ENCODE measurements at regions not wholly inside any gene's neighbourhood (a gene's known extent, or its start where the extent isn't known, plus 50 kb on each side); places are given as distances from the start of the nearest gene placed in this dataset.

DNA sequence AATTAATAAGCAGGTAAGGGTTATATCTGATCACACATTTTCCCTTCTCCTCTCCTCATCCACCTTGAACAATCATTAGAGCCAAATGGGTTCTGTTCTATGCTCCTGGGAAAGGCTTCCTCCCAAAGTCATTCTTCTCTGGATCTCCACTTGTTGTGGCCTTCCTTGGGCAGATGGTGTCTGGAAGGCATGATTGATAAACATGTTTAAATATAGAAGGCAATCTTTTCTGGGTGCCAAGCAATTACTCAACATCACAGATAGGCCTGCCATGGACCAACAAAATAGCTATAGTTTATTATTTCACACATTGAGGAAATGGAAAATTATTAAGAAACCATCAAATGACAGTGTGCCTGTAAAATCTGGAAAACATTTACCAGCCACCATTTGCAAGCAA lies 73.5 kb downstream of the KCNA4 start:
- H3K4me1 ChIP-seq (ENCODE audit: insufficient read depth, low read length), result no peaks in the 10 kb centered on the region
- intact Hi-C loops (cut with micrococcal nuclease), result no loop called here
- ChIA-PET CTCF (no interaction called here), POLR2A (ENCODE audit: unreplicated experiment) (no interaction called here)
- no peak for TF ChIP-seq EZH2 (IDR thresholded peaks at IDR 0.05; ENCODE audit: low read length, unreplicated experiment)
- TF ChIP-seq, protein P1, sequence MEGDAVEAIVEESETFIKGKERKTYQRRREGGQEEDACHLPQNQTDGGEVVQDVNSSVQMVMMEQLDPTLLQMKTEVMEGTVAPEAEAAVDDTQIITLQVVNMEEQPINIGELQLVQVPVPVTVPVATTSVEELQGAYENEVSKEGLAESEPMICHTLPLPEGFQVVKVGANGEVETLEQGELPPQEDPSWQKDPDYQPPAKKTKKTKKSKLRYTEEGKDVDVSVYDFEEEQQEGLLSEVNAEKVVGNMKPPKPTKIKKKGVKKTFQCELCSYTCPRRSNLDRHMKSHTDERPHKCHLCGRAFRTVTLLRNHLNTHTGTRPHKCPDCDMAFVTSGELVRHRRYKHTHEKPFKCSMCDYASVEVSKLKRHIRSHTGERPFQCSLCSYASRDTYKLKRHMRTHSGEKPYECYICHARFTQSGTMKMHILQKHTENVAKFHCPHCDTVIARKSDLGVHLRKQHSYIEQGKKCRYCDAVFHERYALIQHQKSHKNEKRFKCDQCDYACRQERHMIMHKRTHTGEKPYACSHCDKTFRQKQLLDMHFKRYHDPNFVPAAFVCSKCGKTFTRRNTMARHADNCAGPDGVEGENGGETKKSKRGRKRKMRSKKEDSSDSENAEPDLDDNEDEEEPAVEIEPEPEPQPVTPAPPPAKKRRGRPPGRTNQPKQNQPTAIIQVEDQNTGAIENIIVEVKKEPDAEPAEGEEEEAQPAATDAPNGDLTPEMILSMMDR (conservative IDR thresholded peaks at IDR 0.05; ENCODE audit: low read depth, low read length), result no peak
- TF ChIP-seq EZH2phosphoT487 (IDR thresholded peaks at IDR 0.05; ENCODE audit: borderline replicate concordance, low read length), result no peak
- H3K9ac ChIP-seq (ENCODE audit: low read length), result no peak overlapping the region
- no peak for ATAC-seq
- no TSS peak for BruUV-seq (replicated peaks)
- no peak for DNase-seq
- H3K4me2 ChIP-seq (ENCODE audit: low read length), result no peak overlapping the region
- H3K9me2 ChIP-seq (replicated peaks; ENCODE audit: low read length), result no peaks in the 10 kb centered on the region
- no peak overlapping the region for H3K27ac ChIP-seq (ENCODE audit: low read length)
- peaks cover 4% of the 10 kb centered on the region; the same call in 1 of the 2 replicates for H3K9me3 ChIP-seq (ENCODE audit: low read length)
- no peaks in the 10 kb centered on the region for H3F3A ChIP-seq (ENCODE audit: low read length, unreplicated experiment)
- no peaks in the 10 kb centered on the region for H3K36me3 ChIP-seq (ENCODE audit: low read depth, low read length)
- H3K79me2 ChIP-seq (ENCODE audit: low read length), result no peaks in the 10 kb centered on the region
- H2AFZ ChIP-seq (ENCODE audit: low read length), result no peak overlapping the region
- no peaks in the 10 kb centered on the region for H3K27me3 ChIP-seq (ENCODE audit: low read length)
- no peaks in the 10 kb centered on the region for H4K20me1 ChIP-seq (ENCODE audit: low read length)
- no peak overlapping the region for H3K4me3 ChIP-seq (ENCODE audit: low read length)

- ATAC-seq (no peak), DNase-seq (no peak)
- BruUV-seq (replicated peaks), result no TSS peak
- Histone ChIP-seq H3K4me3 (ENCODE audit: low read length) (no peak overlapping the region), H3K27me3 (ENCODE audit: low read length) (no peaks in the 10 kb centered on the region), H3K9me3 (ENCODE audit: low read length) (no peaks in the 10 kb centered on the region), H3K36me3 (ENCODE audit: low read depth, low read length) (no peaks in the 10 kb centered on the region), H3K4me2 (ENCODE audit: low read length) (no peak overlapping the region), H4K20me1 (ENCODE audit: low read length) (no peaks in the 10 kb centered on the region), H3K9ac (ENCODE audit: low read length) (no peak overlapping the region), H2AFZ (ENCODE audit: low read length) (no peak overlapping the region), H3K79me2 (ENCODE audit: low read length) (no peaks in the 10 kb centered on the region), H3K4me1 (ENCODE audit: insufficient read depth, low read length) (no peaks in the 10 kb centered on the region), H3K27ac (ENCODE audit: low read length) (no peak overlapping the region), H3K9me2 (replicated peaks; ENCODE audit: low read length) (no peaks in the 10 kb centered on the region), H3F3A (ENCODE audit: low read length, unreplicated experiment) (no peaks in the 10 kb centered on the region)
- POLR2A ChIA-PET (ENCODE audit: unreplicated experiment), result no interaction called here
- intact Hi-C loops (cut with micrococcal nuclease), result no loop called here
- CTCF ChIA-PET, result no interaction called here
- TF ChIP-seq EZH2phosphoT487 (IDR thresholded peaks at IDR 0.05; ENCODE audit: borderline replicate concordance, low read length), result no peak
- TF ChIP-seq, protein P1 (conservative IDR thresholded peaks at IDR 0.05; ENCODE audit: low read depth, low read length), result no peak
Measured at GRCh38 chr11:29937526-29937925, 79.3 kb downstream of the KCNA4 start.

GRCh38 chr11:29934115-29934638 lies 82.7 kb downstream of the KCNA4 start:
- ChIA-PET POLR2A (ENCODE audit: unreplicated experiment) (no interaction called here), CTCF (no interaction called here)
- H3K4me1 ChIP-seq (ENCODE audit: insufficient read depth, low read length), result no peaks in the 10 kb centered on the region
- H3K27me3 ChIP-seq (ENCODE audit: low read length), result no peaks in the 10 kb centered on the region
- TF ChIP-seq, protein P1 (conservative IDR thresholded peaks at IDR 0.05; ENCODE audit: low read depth, low read length), result no peak
- TF ChIP-seq EZH2 (IDR thresholded peaks at IDR 0.05; ENCODE audit: low read length, unreplicated experiment) (no peak), EZH2phosphoT487 (IDR thresholded peaks at IDR 0.05; ENCODE audit: borderline replicate concordance, low read length) (no peak)
- no peaks in the 10 kb centered on the region for H4K20me1 ChIP-seq (ENCODE audit: low read length)
- intact Hi-C loops (cut with micrococcal nuclease), result no loop called here
- no peak overlapping the region for H3K4me2 ChIP-seq (ENCODE audit: low read length)
- no TSS peak for BruUV-seq (replicated peaks)
- H3K9me2 ChIP-seq (replicated peaks; ENCODE audit: low read length), result no peaks in the 10 kb centered on the region
- ATAC-seq (no peak), DNase-seq (no peak)
- H3K9ac ChIP-seq (ENCODE audit: low read length), result no peak overlapping the region
- H3K36me3 ChIP-seq (ENCODE audit: low read depth, low read length), result no peaks in the 10 kb centered on the region
- no peaks in the 10 kb centered on the region for H3F3A ChIP-seq (ENCODE audit: low read length, unreplicated experiment)
- H3K9me3 ChIP-seq (ENCODE audit: low read length), result no peaks in the 10 kb centered on the region
- no peaks in the 10 kb centered on the region for H3K79me2 ChIP-seq (ENCODE audit: low read length)
- H3K4me3 ChIP-seq (ENCODE audit: low read length), result no peak overlapping the region
- no peak overlapping the region for H2AFZ ChIP-seq (ENCODE audit: low read length)
- no peak overlapping the region for H3K27ac ChIP-seq (ENCODE audit: low read length)
